D721Med (cell line): ENCODE measurements at regions not wholly inside any gene's neighbourhood (a gene's known extent, or its start where the extent isn't known, plus 50 kb on each side); places are given as distances from the start of the nearest gene placed in this dataset.

ENCODE experiments used
- DNase-seq: peaks from one replicate; pipeline ENCODE4 v3.0.0; 2011; ENCODE audit warnings: low spot score; ENCODE audit not compliant: insufficient read length
- FAIRE-seq: peaks from 2 replicates; lab custom pipeline; 2011; peaks lifted over from hg19 to GRCh38; lab: Jason Lieb, UNC
- CTCF ChIP-seq: IDR thresholded peaks from 2 replicates; pipeline ENCODE4 v1.5.1; 2012; ENCODE audit warnings: mild to moderate bottlenecking, control low read depth; ENCODE audit not compliant: insufficient read depth; ENCODE audit errors: missing control alignments

DNA sequence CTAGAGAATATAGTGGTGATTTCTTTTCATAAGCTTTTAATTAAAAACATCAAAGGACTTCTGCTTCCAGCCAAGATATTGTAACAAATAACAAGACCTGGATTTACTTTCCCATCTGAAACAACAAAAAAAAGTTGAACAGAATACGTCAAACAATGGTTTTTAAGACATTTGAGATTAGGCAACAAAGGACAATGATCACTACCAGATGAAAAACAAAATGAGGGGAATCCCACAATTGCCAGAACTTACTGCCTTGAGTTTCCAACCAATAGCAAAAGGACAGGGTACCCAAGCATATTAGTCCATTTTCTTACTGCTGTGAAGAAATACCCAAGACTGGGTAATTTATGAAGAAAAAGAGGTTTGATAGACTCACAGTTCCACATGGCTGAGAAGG lies 341.4 kb upstream of the INTU start:
- no peak for TF ChIP-seq CTCF
- no peak for DNase-seq
- peak; percentile 6 for FAIRE-seq

GRCh38 chr4:127293496-127293895 lies 339.3 kb upstream of the INTU start:
- FAIRE-seq (no peak), DNase-seq (no peak)
- TF ChIP-seq CTCF, result no peak

DNA sequence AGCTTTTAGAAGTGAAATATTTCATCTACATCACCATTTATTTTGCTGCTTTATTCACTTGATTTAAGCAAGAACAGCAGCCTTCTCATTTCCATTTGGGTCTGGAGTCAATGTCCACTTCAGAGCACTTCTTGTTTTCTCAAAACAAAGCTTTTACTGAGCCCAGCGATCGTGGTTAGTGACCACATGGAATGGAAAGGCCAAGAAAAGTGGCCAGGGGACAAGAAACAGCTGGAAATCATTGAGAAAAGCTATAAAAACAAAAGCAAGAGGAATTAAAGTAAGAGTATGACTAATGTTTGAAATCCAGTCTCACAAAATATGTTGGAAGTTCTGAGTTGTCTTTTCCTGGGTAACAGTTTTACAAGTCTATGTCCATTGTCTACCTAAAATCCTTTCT lies 328.4 kb upstream of the INTU start:
- FAIRE-seq (no peak), DNase-seq (no peak)
- TF ChIP-seq CTCF, result no peak

DNA sequence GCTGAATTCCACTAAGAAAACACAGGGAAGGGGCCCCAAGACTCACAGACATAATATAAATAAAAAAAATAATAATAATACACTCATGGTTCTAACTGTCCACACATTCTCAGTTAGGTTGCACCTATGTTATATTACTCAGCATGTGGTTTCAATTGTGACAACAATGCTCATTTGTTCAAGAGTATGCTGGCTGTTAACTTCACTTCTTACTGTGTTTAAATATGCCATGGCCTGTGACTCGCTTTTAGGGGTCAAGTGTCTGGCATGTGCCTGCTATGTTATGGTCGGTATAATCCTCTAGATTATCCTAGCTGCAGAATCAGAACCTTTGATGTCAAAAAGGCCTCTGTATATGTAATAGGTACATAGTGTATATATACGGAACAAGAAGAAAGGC lies 324.8 kb upstream of the INTU start:
- DNase-seq (no peak), FAIRE-seq (no peak)
- TF ChIP-seq CTCF, result no peak

GRCh38 chr4:127309369-127310102 lies 323.2 kb upstream of the INTU start:
- DNase-seq (no peak), FAIRE-seq (no peak)
- TF ChIP-seq CTCF, result no peak

- FAIRE-seq, result no peak
- no peak for DNase-seq
- no peak for TF ChIP-seq CTCF
Observed at GRCh38 chr4:127311371-127311770, 321.4 kb upstream of the INTU start.

DNA sequence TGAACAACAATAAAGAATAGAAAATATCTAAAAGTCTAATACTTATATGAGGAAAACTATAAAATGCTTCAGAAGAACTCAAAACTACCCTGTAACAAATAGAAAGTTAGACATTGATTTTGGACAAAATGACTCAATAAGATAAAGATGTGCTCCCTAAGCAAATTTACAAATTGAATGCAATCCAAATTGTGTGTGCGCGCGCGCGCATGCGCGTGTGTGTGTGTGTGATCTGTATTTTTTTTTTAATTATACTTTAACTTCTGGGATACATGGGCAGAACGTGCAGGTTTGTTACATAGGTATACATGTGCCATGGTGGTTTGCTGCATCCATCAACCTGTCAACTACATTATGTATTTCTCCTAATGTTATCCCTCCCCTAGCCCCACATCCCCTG lies 320.8 kb upstream of the INTU start:
- no peak for DNase-seq
- no peak for TF ChIP-seq CTCF
- FAIRE-seq, result no peak
